H9 (cell line): ENCODE measurements at regions not wholly inside any gene's neighbourhood (a gene's known extent, or its start where the extent isn't known, plus 50 kb on each side); places are given as distances from the start of the nearest gene placed in this dataset.

ENCODE experiments used
- DNase-seq: peaks from one replicate; pipeline ENCODE4 v3.0.0-alpha.2; 2017
- H2AFZ ChIP-seq: one replicate; pipeline ENCODE4 v1.6.1; 2013; ENCODE audit warnings: mild to moderate bottlenecking, low read length, control low read depth, moderate library complexity
- H2AK5ac ChIP-seq: 2 replicates; pipeline ENCODE4 v1.6.1; 2013; ENCODE audit warnings: low read length, control low read depth, mixed read lengths; ENCODE audit not compliant: insufficient read length
- H2BK120ac ChIP-seq: one replicate; pipeline ENCODE4 v1.6.1; 2013; ENCODE audit warnings: low read depth, mild to moderate bottlenecking, low read length, control low read depth, inconsistent platforms; ENCODE audit not compliant: poor library complexity, severe bottlenecking
- H2BK12ac ChIP-seq: 2 replicates; pipeline ENCODE4 v1.6.1; 2013; ENCODE audit warnings: low read length, control low read depth, mixed read lengths, low read depth; ENCODE audit not compliant: insufficient read length
- H2BK15ac ChIP-seq: 2 replicates; pipeline ENCODE4 v1.6.1; 2013; ENCODE audit warnings: low read depth, low read length, control low read depth
- H2BK20ac ChIP-seq: one replicate; pipeline ENCODE4 v1.6.1; 2013; ENCODE audit warnings: low read depth, mild to moderate bottlenecking, low read length, control low read depth, inconsistent platforms; ENCODE audit not compliant: poor library complexity, severe bottlenecking
- H2BK5ac ChIP-seq: 2 replicates; pipeline ENCODE4 v1.6.1; 2013; ENCODE audit warnings: low read length, control low read depth, mixed read lengths; ENCODE audit not compliant: insufficient read length
- H3K14ac ChIP-seq: 2 replicates; pipeline ENCODE4 v1.6.1; 2013; ENCODE audit warnings: low read length, control low read depth; ENCODE audit not compliant: insufficient read depth
- H3K18ac ChIP-seq: 2 replicates; pipeline ENCODE4 v1.6.1; 2013; ENCODE audit warnings: low read depth, mild to moderate bottlenecking, mixed read lengths, low read length, control low read depth; ENCODE audit not compliant: insufficient read length
- H3K23ac ChIP-seq: 2 replicates; pipeline ENCODE4 v1.6.1; 2013; ENCODE audit warnings: low read length, control low read depth, mixed read lengths, low read depth; ENCODE audit not compliant: insufficient read length
- H3K23me2 ChIP-seq: 2 replicates; pipeline ENCODE4 v1.6.1; 2013; ENCODE audit warnings: low read depth, mild to moderate bottlenecking, mixed read lengths, low read length, control low read depth; ENCODE audit not compliant: insufficient read length, poor library complexity, severe bottlenecking
- H3K27ac ChIP-seq: 2 replicates; pipeline ENCODE4 v1.5.1; 2013; ENCODE audit warnings: low read length, control low read depth, mixed read lengths, low read depth; ENCODE audit not compliant: insufficient read length
- H3K27me3 ChIP-seq: 2 replicates; pipeline ENCODE4 v1.6.1; 2013; ENCODE audit warnings: low read length, control low read depth, inconsistent platforms; ENCODE audit not compliant: insufficient read depth
- H3K4ac ChIP-seq: 2 replicates; pipeline ENCODE4 v1.6.1; 2013; ENCODE audit warnings: low read depth, mild to moderate bottlenecking, control low read depth, inconsistent platforms, low read length, moderate library complexity
- H3K4me1 ChIP-seq: 2 replicates; pipeline ENCODE4 v1.6.1; 2013; ENCODE audit warnings: low read length, control low read depth, inconsistent platforms; ENCODE audit not compliant: insufficient read depth
- H3K4me2 ChIP-seq: 2 replicates; pipeline ENCODE4 v1.6.1; 2013; ENCODE audit warnings: low read length, control low read depth, mixed read lengths; ENCODE audit not compliant: insufficient read length, insufficient read depth
- H3K56ac ChIP-seq: 2 replicates; pipeline ENCODE4 v1.6.1; 2013; ENCODE audit warnings: low read depth, mild to moderate bottlenecking, mixed read lengths, low read length, control low read depth; ENCODE audit not compliant: insufficient read length
- H3K79me1 ChIP-seq: 2 replicates; pipeline ENCODE4 v1.6.1; 2013; ENCODE audit warnings: low read depth, mild to moderate bottlenecking, moderate library complexity, low read length, control low read depth, inconsistent platforms; ENCODE audit not compliant: insufficient read depth, poor library complexity, severe bottlenecking
- H3K79me2 ChIP-seq: 2 replicates; pipeline ENCODE4 v1.6.1; 2013; ENCODE audit warnings: low read length, control low read depth, inconsistent platforms; ENCODE audit not compliant: insufficient read depth
- H3K9ac ChIP-seq: 2 replicates; pipeline ENCODE4 v1.6.1; 2013; ENCODE audit warnings: low read length, control low read depth, mixed read lengths; ENCODE audit not compliant: insufficient read length; ENCODE audit errors: extremely low read depth
- H3K9me3 ChIP-seq: one replicate; pipeline ENCODE4 v1.6.1; 2013; ENCODE audit warnings: low read depth, low read length, inconsistent platforms; ENCODE audit not compliant: control insufficient read depth
- H3T11ph ChIP-seq: one replicate; pipeline ENCODE4 v1.6.1; 2013; ENCODE audit warnings: mild to moderate bottlenecking, low read length, control low read depth, inconsistent platforms
- H4K20me1 ChIP-seq: one replicate; pipeline ENCODE4 v1.6.1; 2013; ENCODE audit not compliant: control insufficient read depth, insufficient read length, insufficient read depth
- H4K5ac ChIP-seq: 2 replicates; pipeline ENCODE4 v1.6.1; 2013; ENCODE audit warnings: low read depth, mild to moderate bottlenecking, mixed read lengths, low read length, control low read depth; ENCODE audit not compliant: insufficient read length
- H4K8ac ChIP-seq: replicated peaks from 2 replicates; pipeline ENCODE4 v1.6.1; 2013; ENCODE audit warnings: low read length, control low read depth, mixed read lengths, low read depth; ENCODE audit not compliant: insufficient read length
- H4K91ac ChIP-seq: 2 replicates; pipeline ENCODE4 v1.6.1; 2013; ENCODE audit warnings: low read depth, mild to moderate bottlenecking, moderate library complexity, mixed read lengths, low read length, control low read depth; ENCODE audit not compliant: insufficient read length
- H3K27ac Mint-ChIP-seq, 3 experiments: 2 replicates in 2 of 3; 3 replicates in 1 of 3; pipeline ENCODE4 v1.8.0; 2020 to 2021; ENCODE audit warnings: mixed read lengths in 3 of 3, mild to moderate bottlenecking in 1 of 3, moderate library complexity in 1 of 3
- H3K27me3 Mint-ChIP-seq: 2 replicates; pipeline ENCODE4 v1.8.0; 2021; ENCODE audit warnings: low read depth, mild to moderate bottlenecking, moderate library complexity, mixed read lengths
- H3K36me3 Mint-ChIP-seq, 3 experiments: 2 replicates in 2 of 3; 3 replicates in 1 of 3; pipeline ENCODE4 v1.8.0; 2020 to 2021; ENCODE audit warnings: low read depth in 3 of 3, mixed read lengths in 3 of 3; ENCODE audit not compliant: insufficient read depth in 1 of 3
- H3K4me1 Mint-ChIP-seq, 2 experiments: 2 replicates each; pipeline ENCODE4 v1.8.0; 2020; ENCODE audit warnings: mixed read lengths in 2 of 2
- H3K4me3 Mint-ChIP-seq, 2 experiments: 2 replicates in 1 of 2; 3 replicates in 1 of 2; pipeline ENCODE4 v1.8.0; 2020 to 2021; ENCODE audit warnings: mild to moderate bottlenecking in 2 of 2, mixed read lengths in 2 of 2, moderate library complexity in 1 of 2
- H3K9me3 Mint-ChIP-seq, 2 experiments: 2 replicates in 1 of 2; 3 replicates in 1 of 2; pipeline ENCODE4 v1.8.0; 2020; ENCODE audit warnings: mild to moderate bottlenecking in 2 of 2, mixed read lengths in 2 of 2, moderate library complexity in 1 of 2
- CTCF ChIP-seq: fragments of 200-600 bp; sonication (generic); conservative IDR thresholded peaks from 3 replicates; pipeline ENCODE4 v1.8.0; 2021; ENCODE audit warnings: antibody characterized with exemption, mild to moderate bottlenecking
- WGBS: extraction: QIAGEN DNeasy Blood & Tissue Kit; methylation state at CpG from one replicate; pipeline ENCODE4 v1.1.7; 2013; ENCODE audit warnings: missing lambda C conversion rate, low lambda C conversion rate, mixed read lengths; ENCODE audit not compliant: insufficient read length; ENCODE audit errors: extremely low coverage; 5-methylcytosine and 5-hydroxymethylcytosine counted together

GRCh38 chr14:104267895-104268294 lies 129.5 kb downstream of the KIF26A start:
- no peak overlapping the region for H3K4ac ChIP-seq
- no peaks in the 10 kb centered on the region for H3K27me3 ChIP-seq
- no peak for TF ChIP-seq CTCF
- H3K9ac ChIP-seq: no peak overlapping the region
- no peak overlapping the region for H3K56ac ChIP-seq
- H2AFZ ChIP-seq: no peak overlapping the region
- Mint-ChIP-seq H3K27ac (no peak overlapping the region), H3K4me1 (peaks cover 13 to 24% of the 10 kb centered on the region in 2 experiments), H3K36me3 (no peaks in the 10 kb centered on the region; a peak in 1 of 7 replicates), H3K9me3 (0 out of 5 replicates have a peak, but pooled peaks cover 0 to 3% of the 10 kb centered on the region in 2 experiments), H3K4me3 (no peak overlapping the region), H3K27me3 (no peaks in the 10 kb centered on the region; the same call in 1 of the 2 replicates)
- H3K4me1 ChIP-seq: no peaks in the 10 kb centered on the region
- no peak overlapping the region for H3K4me2 ChIP-seq
- H3T11ph ChIP-seq: no peak overlapping the region
- H2AK5ac ChIP-seq: no peak overlapping the region
- no peak overlapping the region for H2BK15ac ChIP-seq
- no peaks in the 10 kb centered on the region for H3K79me1 ChIP-seq
- no peaks in the 10 kb centered on the region for H3K23me2 ChIP-seq
- DNase-seq: peak; percentile 27
- H4K8ac ChIP-seq: no peak overlapping the region
- no peak overlapping the region for H2BK20ac ChIP-seq
- H2BK5ac ChIP-seq: no peak overlapping the region
- no peak overlapping the region for H3K27ac ChIP-seq
- H2BK12ac ChIP-seq: no peak overlapping the region
- no peak overlapping the region for H3K14ac ChIP-seq
- no peak overlapping the region for H2BK120ac ChIP-seq
- H3K18ac ChIP-seq: no peak overlapping the region
- no peak overlapping the region for H3K23ac ChIP-seq
- H4K5ac ChIP-seq: no peak overlapping the region
- no peaks in the 10 kb centered on the region for H3K9me3 ChIP-seq
- no CpG with 5 or more reads among the region's 18 CpGs for WGBS
- H3K79me2 ChIP-seq: no peaks in the 10 kb centered on the region
- no peaks in the 10 kb centered on the region for H4K20me1 ChIP-seq
- no peak overlapping the region for H4K91ac ChIP-seq
